Liver (tissue), 3 donors: ENCODE measurements at regions not wholly inside any gene's neighbourhood (a gene's known extent, or its start where the extent isn't known, plus 50 kb on each side); places are given as distances from the start of the nearest gene placed in this dataset.

ENCODE experiments used
- GABPA ChIP-seq, 2 donors: IDR thresholded peaks in 1 of 2; conservative IDR thresholded peaks in 1 of 2; 2 replicates each; pipeline ENCODE4 v1.6.1; 2016; ENCODE audit warnings: antibody characterized with exemption in 2 of 2, mild to moderate bottlenecking in 1 of 2, moderate library complexity in 1 of 2
- HNF4A ChIP-seq, 2 donors: conservative IDR thresholded peaks; 2 replicates each; pipeline ENCODE4 v1.6.1; 2016; ENCODE audit warnings: antibody characterized with exemption in 2 of 2, mild to moderate bottlenecking in 2 of 2
- HNF4G ChIP-seq: IDR thresholded peaks from 2 replicates; pipeline ENCODE4 v1.6.1; 2016; ENCODE audit warnings: antibody characterized with exemption
- JUND ChIP-seq, 2 donors: IDR thresholded peaks; 2 replicates each; pipeline ENCODE4 v1.6.1; 2016; ENCODE audit warnings: antibody characterized with exemption in 2 of 2
- RAD21 ChIP-seq, 2 donors: IDR thresholded peaks; 2 replicates each; pipeline ENCODE4 v1.6.1; 2016; ENCODE audit warnings: antibody characterized with exemption in 2 of 2, mild to moderate bottlenecking in 2 of 2
- RXRA ChIP-seq, 2 donors: IDR thresholded peaks; 2 replicates each; pipeline ENCODE4 v1.6.1; 2017 to 2018; ENCODE audit warnings: antibody characterized with exemption in 2 of 2, mild to moderate bottlenecking in 1 of 2
- YY1 ChIP-seq: IDR thresholded peaks from 2 replicates; pipeline ENCODE4 v1.6.1; 2016; ENCODE audit warnings: antibody characterized with exemption, mild to moderate bottlenecking
- TF ChIP-seq, protein P1 (sequence below): fragments of 150-350 bp; IDR thresholded peaks from 2 replicates; pipeline ENCODE4 v1.5.1; 2017; ENCODE audit warnings: improper control_type of control experiment, low read depth, low read length; ENCODE audit not compliant: missing input control
- TF ChIP-seq, protein P2 (sequence below): IDR thresholded peaks from 2 replicates; pipeline ENCODE4 v1.6.1; 2016; ENCODE audit warnings: antibody characterized with exemption
- TF ChIP-seq, protein P3 (sequence below): IDR thresholded peaks from 2 replicates; pipeline ENCODE4 v1.6.1; 2016; ENCODE audit warnings: antibody characterized with exemption
- TF ChIP-seq, protein P4 (sequence below): IDR thresholded peaks from 2 replicates; pipeline ENCODE4 v1.6.1; 2016; ENCODE audit warnings: antibody characterized with exemption, mild to moderate bottlenecking
- TF ChIP-seq, protein P5 (sequence below): IDR thresholded peaks from 2 replicates; pipeline ENCODE4 v1.6.1; 2016; ENCODE audit warnings: antibody characterized with exemption
- donor health status: healthy.
- donor health status: healthy.

DNA sequence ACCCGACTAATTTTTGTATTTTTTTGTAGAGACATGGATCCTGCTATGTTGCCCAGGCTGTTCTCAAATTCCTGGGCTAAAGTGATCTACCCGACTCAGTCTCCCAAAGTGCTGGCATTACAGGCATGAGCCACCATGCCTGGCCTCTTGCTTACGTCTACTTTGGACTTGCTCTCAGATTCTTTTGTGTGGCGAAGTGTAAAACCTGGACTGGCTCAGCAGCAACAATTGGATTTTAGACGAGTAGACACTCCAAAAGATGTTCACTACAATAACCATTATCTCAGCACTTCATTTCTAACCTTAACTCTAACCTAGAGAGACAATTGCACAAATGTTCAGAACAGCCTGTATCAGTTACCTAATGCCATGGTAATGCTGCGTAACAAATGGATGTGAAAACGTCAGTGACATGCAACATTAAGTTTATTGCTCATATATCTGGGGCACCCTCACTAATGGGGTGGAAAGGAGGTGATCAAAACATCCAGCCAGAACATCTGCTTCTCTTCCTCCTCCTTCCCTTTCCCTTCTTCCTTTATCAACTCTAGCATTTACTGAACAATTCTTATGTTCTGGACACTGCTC, 124.9 kb upstream of the MRI1 start:
- TF ChIP-seq GABPA (IDR thresholded peaks at IDR 0.05 in 1 of 2, conservative IDR thresholded peaks at IDR 0.05 in 1 of 2) (no peak), HNF4A (conservative IDR thresholded peaks at IDR 0.05) (no peak), JUND (IDR thresholded peaks at IDR 0.05) (no peak), RXRA (IDR thresholded peaks at IDR 0.05) (no peak), HNF4G (no peak), RAD21 (IDR thresholded peaks at IDR 0.05) (no peak), YY1 (no peak)
- TF ChIP-seq, protein P1, sequence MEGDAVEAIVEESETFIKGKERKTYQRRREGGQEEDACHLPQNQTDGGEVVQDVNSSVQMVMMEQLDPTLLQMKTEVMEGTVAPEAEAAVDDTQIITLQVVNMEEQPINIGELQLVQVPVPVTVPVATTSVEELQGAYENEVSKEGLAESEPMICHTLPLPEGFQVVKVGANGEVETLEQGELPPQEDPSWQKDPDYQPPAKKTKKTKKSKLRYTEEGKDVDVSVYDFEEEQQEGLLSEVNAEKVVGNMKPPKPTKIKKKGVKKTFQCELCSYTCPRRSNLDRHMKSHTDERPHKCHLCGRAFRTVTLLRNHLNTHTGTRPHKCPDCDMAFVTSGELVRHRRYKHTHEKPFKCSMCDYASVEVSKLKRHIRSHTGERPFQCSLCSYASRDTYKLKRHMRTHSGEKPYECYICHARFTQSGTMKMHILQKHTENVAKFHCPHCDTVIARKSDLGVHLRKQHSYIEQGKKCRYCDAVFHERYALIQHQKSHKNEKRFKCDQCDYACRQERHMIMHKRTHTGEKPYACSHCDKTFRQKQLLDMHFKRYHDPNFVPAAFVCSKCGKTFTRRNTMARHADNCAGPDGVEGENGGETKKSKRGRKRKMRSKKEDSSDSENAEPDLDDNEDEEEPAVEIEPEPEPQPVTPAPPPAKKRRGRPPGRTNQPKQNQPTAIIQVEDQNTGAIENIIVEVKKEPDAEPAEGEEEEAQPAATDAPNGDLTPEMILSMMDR, result no peak
- TF ChIP-seq, protein P2, sequence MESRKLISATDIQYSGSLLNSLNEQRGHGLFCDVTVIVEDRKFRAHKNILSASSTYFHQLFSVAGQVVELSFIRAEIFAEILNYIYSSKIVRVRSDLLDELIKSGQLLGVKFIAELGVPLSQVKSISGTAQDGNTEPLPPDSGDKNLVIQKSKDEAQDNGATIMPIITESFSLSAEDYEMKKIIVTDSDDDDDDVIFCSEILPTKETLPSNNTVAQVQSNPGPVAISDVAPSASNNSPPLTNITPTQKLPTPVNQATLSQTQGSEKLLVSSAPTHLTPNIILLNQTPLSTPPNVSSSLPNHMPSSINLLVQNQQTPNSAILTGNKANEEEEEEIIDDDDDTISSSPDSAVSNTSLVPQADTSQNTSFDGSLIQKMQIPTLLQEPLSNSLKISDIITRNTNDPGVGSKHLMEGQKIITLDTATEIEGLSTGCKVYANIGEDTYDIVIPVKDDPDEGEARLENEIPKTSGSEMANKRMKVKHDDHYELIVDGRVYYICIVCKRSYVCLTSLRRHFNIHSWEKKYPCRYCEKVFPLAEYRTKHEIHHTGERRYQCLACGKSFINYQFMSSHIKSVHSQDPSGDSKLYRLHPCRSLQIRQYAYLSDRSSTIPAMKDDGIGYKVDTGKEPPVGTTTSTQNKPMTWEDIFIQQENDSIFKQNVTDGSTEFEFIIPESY, result no peak
- TF ChIP-seq, protein P3, sequence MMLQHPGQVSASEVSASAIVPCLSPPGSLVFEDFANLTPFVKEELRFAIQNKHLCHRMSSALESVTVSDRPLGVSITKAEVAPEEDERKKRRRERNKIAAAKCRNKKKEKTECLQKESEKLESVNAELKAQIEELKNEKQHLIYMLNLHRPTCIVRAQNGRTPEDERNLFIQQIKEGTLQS, result no peak
- TF ChIP-seq, protein P4, sequence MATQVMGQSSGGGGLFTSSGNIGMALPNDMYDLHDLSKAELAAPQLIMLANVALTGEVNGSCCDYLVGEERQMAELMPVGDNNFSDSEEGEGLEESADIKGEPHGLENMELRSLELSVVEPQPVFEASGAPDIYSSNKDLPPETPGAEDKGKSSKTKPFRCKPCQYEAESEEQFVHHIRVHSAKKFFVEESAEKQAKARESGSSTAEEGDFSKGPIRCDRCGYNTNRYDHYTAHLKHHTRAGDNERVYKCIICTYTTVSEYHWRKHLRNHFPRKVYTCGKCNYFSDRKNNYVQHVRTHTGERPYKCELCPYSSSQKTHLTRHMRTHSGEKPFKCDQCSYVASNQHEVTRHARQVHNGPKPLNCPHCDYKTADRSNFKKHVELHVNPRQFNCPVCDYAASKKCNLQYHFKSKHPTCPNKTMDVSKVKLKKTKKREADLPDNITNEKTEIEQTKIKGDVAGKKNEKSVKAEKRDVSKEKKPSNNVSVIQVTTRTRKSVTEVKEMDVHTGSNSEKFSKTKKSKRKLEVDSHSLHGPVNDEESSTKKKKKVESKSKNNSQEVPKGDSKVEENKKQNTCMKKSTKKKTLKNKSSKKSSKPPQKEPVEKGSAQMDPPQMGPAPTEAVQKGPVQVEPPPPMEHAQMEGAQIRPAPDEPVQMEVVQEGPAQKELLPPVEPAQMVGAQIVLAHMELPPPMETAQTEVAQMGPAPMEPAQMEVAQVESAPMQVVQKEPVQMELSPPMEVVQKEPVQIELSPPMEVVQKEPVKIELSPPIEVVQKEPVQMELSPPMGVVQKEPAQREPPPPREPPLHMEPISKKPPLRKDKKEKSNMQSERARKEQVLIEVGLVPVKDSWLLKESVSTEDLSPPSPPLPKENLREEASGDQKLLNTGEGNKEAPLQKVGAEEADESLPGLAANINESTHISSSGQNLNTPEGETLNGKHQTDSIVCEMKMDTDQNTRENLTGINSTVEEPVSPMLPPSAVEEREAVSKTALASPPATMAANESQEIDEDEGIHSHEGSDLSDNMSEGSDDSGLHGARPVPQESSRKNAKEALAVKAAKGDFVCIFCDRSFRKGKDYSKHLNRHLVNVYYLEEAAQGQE, result no peak
- TF ChIP-seq, protein P5, sequence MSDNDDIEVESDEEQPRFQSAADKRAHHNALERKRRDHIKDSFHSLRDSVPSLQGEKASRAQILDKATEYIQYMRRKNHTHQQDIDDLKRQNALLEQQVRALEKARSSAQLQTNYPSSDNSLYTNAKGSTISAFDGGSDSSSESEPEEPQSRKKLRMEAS, result no peak
